ENCODE measurements at regions not wholly inside any gene's neighbourhood (a gene's known extent, or its start where the extent isn't known, plus 50 kb on each side); places are given as distances from the start of the nearest gene placed in this dataset.

DNA sequence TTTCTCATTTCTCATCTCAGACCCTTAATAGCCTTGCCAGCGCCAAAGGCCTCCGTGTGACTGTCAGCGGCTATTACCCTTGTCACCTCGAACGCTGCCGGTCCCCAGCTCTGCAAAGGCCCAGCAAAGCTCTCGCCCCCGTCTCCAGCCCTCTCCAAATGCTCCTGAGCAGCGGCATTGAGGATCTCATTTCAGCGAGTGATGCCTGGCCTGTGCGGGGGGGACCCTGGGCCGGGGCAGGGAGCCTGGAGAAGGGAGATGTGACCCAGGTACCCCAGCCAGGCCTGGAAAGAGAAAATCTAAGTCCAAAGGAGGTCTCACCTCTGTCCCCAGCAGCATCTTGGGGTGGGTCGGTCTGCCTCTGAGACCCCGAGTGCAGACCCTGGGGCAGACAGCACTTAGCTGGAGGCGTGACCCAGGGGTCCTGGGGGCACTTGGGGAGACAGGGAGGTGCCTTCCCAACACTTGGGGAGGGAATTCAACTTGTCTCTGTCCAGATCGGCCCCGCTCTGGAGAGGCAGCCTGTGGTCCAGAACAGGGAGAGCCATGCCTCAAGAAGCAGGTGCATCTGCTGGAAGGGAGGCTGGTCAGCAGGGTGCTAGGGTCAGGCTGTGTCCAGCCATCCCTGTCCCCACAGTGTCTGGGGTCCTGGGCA lies 521.3 kb downstream of the TBC1D22A start:
- no peak for DNase-seq (ENCODE audit: low read depth, low spot score)
- no peaks in the 10 kb centered on the region for H3K9me2 ChIP-seq (ENCODE audit: insufficient read depth)
- RAD21 ChIA-PET (ENCODE audit: low non-redundant PET in 1 of 2, low total read pairs in 2 of 2, uncharacterized antibody in 2 of 2, unreplicated experiment in 2 of 2): no interaction called here
- no peak for ATAC-seq
- H4K20me1 ChIP-seq (ENCODE audit: insufficient read depth): no peaks in the 10 kb centered on the region
- TF ChIP-seq SRF (IDR thresholded peaks at IDR 0.05; ENCODE audit: low read depth) (no peak), RAD21 (IDR thresholded peaks at IDR 0.05; ENCODE audit: low read depth) (no peak), EGR1 (IDR thresholded peaks at IDR 0.05; ENCODE audit: low read depth) (no peak), SIN3A (IDR thresholded peaks at IDR 0.05; ENCODE audit: low read depth) (no peak), ZFX (IDR thresholded peaks at IDR 0.05) (no peak), TCF7L2 (IDR thresholded peaks at IDR 0.05; ENCODE audit: borderline replicate concordance, extremely low read depth, insufficient read depth, insufficient read length) (no peak), YY1 (IDR thresholded peaks at IDR 0.05; ENCODE audit: extremely low read depth, insufficient replicate concordance, low read depth, low read length) (no peak), CEBPB (IDR thresholded peaks at IDR 0.05; ENCODE audit: low read depth) (no peak), FOSL1 (IDR thresholded peaks at IDR 0.05; ENCODE audit: low read depth) (no peak), EZH2 (IDR thresholded peaks at IDR 0.05) (no peak), POLR2A (IDR thresholded peaks at IDR 0.05; ENCODE audit: borderline replicate concordance, extremely low read depth, insufficient read depth, insufficient read length) (no peak), ELF1 (IDR thresholded peaks at IDR 0.05; ENCODE audit: borderline replicate concordance, low read depth) (no peak), CBX3 (IDR thresholded peaks at IDR 0.05; ENCODE audit: low read depth) (no peak), POLR2AphosphoS5 (IDR thresholded peaks at IDR 0.05; ENCODE audit: low read depth, low read length) (no peak), EZH2phosphoT487 (IDR thresholded peaks at IDR 0.05; ENCODE audit: borderline replicate concordance) (no peak)
- TF ChIP-seq, protein P1, sequence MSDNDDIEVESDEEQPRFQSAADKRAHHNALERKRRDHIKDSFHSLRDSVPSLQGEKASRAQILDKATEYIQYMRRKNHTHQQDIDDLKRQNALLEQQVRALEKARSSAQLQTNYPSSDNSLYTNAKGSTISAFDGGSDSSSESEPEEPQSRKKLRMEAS (IDR thresholded peaks at IDR 0.05): no peak
- TF ChIP-seq, protein P2, sequence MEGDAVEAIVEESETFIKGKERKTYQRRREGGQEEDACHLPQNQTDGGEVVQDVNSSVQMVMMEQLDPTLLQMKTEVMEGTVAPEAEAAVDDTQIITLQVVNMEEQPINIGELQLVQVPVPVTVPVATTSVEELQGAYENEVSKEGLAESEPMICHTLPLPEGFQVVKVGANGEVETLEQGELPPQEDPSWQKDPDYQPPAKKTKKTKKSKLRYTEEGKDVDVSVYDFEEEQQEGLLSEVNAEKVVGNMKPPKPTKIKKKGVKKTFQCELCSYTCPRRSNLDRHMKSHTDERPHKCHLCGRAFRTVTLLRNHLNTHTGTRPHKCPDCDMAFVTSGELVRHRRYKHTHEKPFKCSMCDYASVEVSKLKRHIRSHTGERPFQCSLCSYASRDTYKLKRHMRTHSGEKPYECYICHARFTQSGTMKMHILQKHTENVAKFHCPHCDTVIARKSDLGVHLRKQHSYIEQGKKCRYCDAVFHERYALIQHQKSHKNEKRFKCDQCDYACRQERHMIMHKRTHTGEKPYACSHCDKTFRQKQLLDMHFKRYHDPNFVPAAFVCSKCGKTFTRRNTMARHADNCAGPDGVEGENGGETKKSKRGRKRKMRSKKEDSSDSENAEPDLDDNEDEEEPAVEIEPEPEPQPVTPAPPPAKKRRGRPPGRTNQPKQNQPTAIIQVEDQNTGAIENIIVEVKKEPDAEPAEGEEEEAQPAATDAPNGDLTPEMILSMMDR (IDR thresholded peaks at IDR 0.05 in 2 of 3, conservative IDR thresholded peaks at IDR 0.05 in 1 of 3; ENCODE audit: borderline replicate concordance in 1 of 3, insufficient read depth in 1 of 3, low read depth in 2 of 3, low read length in 2 of 3): no peak
- TF ChIP-seq, protein P3, sequence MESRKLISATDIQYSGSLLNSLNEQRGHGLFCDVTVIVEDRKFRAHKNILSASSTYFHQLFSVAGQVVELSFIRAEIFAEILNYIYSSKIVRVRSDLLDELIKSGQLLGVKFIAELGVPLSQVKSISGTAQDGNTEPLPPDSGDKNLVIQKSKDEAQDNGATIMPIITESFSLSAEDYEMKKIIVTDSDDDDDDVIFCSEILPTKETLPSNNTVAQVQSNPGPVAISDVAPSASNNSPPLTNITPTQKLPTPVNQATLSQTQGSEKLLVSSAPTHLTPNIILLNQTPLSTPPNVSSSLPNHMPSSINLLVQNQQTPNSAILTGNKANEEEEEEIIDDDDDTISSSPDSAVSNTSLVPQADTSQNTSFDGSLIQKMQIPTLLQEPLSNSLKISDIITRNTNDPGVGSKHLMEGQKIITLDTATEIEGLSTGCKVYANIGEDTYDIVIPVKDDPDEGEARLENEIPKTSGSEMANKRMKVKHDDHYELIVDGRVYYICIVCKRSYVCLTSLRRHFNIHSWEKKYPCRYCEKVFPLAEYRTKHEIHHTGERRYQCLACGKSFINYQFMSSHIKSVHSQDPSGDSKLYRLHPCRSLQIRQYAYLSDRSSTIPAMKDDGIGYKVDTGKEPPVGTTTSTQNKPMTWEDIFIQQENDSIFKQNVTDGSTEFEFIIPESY (IDR thresholded peaks at IDR 0.05; ENCODE audit: extremely low read depth, insufficient replicate concordance, low read length): no peak
- TF ChIP-seq, protein P4, sequence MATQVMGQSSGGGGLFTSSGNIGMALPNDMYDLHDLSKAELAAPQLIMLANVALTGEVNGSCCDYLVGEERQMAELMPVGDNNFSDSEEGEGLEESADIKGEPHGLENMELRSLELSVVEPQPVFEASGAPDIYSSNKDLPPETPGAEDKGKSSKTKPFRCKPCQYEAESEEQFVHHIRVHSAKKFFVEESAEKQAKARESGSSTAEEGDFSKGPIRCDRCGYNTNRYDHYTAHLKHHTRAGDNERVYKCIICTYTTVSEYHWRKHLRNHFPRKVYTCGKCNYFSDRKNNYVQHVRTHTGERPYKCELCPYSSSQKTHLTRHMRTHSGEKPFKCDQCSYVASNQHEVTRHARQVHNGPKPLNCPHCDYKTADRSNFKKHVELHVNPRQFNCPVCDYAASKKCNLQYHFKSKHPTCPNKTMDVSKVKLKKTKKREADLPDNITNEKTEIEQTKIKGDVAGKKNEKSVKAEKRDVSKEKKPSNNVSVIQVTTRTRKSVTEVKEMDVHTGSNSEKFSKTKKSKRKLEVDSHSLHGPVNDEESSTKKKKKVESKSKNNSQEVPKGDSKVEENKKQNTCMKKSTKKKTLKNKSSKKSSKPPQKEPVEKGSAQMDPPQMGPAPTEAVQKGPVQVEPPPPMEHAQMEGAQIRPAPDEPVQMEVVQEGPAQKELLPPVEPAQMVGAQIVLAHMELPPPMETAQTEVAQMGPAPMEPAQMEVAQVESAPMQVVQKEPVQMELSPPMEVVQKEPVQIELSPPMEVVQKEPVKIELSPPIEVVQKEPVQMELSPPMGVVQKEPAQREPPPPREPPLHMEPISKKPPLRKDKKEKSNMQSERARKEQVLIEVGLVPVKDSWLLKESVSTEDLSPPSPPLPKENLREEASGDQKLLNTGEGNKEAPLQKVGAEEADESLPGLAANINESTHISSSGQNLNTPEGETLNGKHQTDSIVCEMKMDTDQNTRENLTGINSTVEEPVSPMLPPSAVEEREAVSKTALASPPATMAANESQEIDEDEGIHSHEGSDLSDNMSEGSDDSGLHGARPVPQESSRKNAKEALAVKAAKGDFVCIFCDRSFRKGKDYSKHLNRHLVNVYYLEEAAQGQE (IDR thresholded peaks at IDR 0.05; ENCODE audit: low read depth): no peak
- TF ChIP-seq, protein P5, sequence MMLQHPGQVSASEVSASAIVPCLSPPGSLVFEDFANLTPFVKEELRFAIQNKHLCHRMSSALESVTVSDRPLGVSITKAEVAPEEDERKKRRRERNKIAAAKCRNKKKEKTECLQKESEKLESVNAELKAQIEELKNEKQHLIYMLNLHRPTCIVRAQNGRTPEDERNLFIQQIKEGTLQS (IDR thresholded peaks at IDR 0.05): no peak
- H3K4me1 ChIP-seq (ENCODE audit: control insufficient read depth in 1 of 2, insufficient read depth in 2 of 2, low read length in 2 of 2): peaks cover 0 to 5% of the 10 kb centered on the region in 2 experiments; a peak in 1 of 4 replicates
- no peaks in the 10 kb centered on the region for H3K36me3 ChIP-seq (ENCODE audit: control insufficient read depth in 1 of 2, insufficient read depth in 2 of 2, low read length in 2 of 2)
- no peak overlapping the region for H3K4me3 ChIP-seq (replicated peaks in 1 of 2; ENCODE audit: low read depth in 1 of 2, low read length in 2 of 2)
- CTCF ChIA-PET: no interaction called here
- intact Hi-C loops (cut with micrococcal nuclease): no loop called here
- peaks cover 7% of the 10 kb centered on the region; the same call in 1 of the 2 replicates for H3K27me3 ChIP-seq (ENCODE audit: insufficient read depth, low read length)
- no peak overlapping the region for H3K4me2 ChIP-seq (ENCODE audit: low read length)
- H3K79me2 ChIP-seq (ENCODE audit: insufficient read depth, low read length): no peaks in the 10 kb centered on the region
- no TSS peak for BruUV-seq (replicated peaks)
- H3K27ac ChIP-seq (ENCODE audit: low read depth, low read length): no peak overlapping the region
- POLR2A ChIA-PET: no interaction called here
- H2AFZ ChIP-seq (ENCODE audit: low read depth, low read length, poor library complexity, severe bottlenecking): no peak overlapping the region
- H3K9me3 ChIP-seq (ENCODE audit: control insufficient read depth in 1 of 2, insufficient read depth in 1 of 2, low read depth in 1 of 2, low read length in 2 of 2): no peaks in the 10 kb centered on the region
- no peak overlapping the region for H3K9ac ChIP-seq (ENCODE audit: low read length)
